Thoracic aorta (tissue), 2 donors: ENCODE measurements at regions not wholly inside any gene's neighbourhood (a gene's known extent, or its start where the extent isn't known, plus 50 kb on each side); places are given as distances from the start of the nearest gene placed in this dataset.

Experiments
- ATAC-seq: fragments of 150-250 bp; one replicate; pipeline ENCODE4 v1.8.0; 2017; ENCODE audit warnings: low read depth; ENCODE audit not compliant: insufficient number of reproducible peaks, low FRiP score
- DNase-seq: peaks from one replicate; pipeline ENCODE4 v3.0.0-alpha.2; 2020; ENCODE audit warnings: low spot score
- H3K27ac ChIP-seq, 2 donors: fragments of 200-600 bp; sonication (generic); 1 replicate in 1 of 2; 2 replicates in 1 of 2; pipeline ENCODE4 v1.5.1; 2016; ENCODE audit warnings: mild to moderate bottlenecking in 2 of 2, moderate library complexity in 2 of 2
- H3K27me3 ChIP-seq: fragments of 200-600 bp; sonication (generic); replicated peaks from 2 replicates; pipeline ENCODE4 v1.6.0; 2016; ENCODE audit warnings: mild to moderate bottlenecking; ENCODE audit not compliant: insufficient read depth
- H3K36me3 ChIP-seq: fragments of 200-600 bp; sonication (generic); one replicate; pipeline ENCODE4 v1.5.1; 2016
- H3K4me1 ChIP-seq, 2 donors: fragments of 200-600 bp; sonication (generic); 1 replicate in 1 of 2; 2 replicates in 1 of 2; pipeline versions ENCODE4 v1.5.1 to v1.6.0; 2016; ENCODE audit warnings: low read depth in 2 of 2, mild to moderate bottlenecking in 1 of 2; ENCODE audit not compliant: control insufficient read depth in 1 of 2
- H3K4me3 ChIP-seq: fragments of 200-600 bp; sonication (generic); 2 replicates; pipeline ENCODE4 v1.5.1; 2016; ENCODE audit warnings: mild to moderate bottlenecking
- H3K9me3 ChIP-seq: fragments of 200-600 bp; sonication (generic); 2 replicates; pipeline ENCODE4 v1.5.1; 2016
- TF ChIP-seq, protein P1 (sequence below): fragments of 200-600 bp; sonication (generic); IDR thresholded peaks from one replicate; pipeline ENCODE4 v1.5.1; 2019; ENCODE audit warnings: antibody characterized with exemption

DNA sequence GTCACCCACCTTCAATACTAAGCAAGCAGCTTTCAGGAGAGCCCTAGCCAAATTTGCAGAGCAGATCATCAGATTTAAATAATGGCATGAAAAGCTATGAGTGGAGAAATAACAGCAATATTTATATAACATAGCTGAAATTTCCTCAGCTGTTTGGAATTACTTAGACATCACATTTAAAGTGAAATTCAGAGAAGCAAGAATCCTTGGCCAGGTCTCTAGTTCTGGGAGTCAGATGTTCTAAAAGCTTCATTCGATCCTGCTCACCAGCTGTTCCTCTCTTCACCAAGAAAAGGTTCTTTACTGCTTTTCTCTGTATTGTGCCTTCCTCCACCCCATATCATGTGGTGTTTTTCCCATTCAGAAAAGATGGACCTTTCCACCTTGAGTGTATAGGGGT lies 152.3 kb upstream of the JAG1 start:
- no peaks in the 10 kb centered on the region for H3K27me3 ChIP-seq
- no peak overlapping the region for H3K27ac ChIP-seq
- ATAC-seq (no peak), DNase-seq (no peak)
- no peaks in the 10 kb centered on the region for H3K4me1 ChIP-seq
- H3K36me3 ChIP-seq, result no peaks in the 10 kb centered on the region
- no peak overlapping the region for H3K4me3 ChIP-seq
- H3K9me3 ChIP-seq, result no peaks in the 10 kb centered on the region
- TF ChIP-seq, protein P1, sequence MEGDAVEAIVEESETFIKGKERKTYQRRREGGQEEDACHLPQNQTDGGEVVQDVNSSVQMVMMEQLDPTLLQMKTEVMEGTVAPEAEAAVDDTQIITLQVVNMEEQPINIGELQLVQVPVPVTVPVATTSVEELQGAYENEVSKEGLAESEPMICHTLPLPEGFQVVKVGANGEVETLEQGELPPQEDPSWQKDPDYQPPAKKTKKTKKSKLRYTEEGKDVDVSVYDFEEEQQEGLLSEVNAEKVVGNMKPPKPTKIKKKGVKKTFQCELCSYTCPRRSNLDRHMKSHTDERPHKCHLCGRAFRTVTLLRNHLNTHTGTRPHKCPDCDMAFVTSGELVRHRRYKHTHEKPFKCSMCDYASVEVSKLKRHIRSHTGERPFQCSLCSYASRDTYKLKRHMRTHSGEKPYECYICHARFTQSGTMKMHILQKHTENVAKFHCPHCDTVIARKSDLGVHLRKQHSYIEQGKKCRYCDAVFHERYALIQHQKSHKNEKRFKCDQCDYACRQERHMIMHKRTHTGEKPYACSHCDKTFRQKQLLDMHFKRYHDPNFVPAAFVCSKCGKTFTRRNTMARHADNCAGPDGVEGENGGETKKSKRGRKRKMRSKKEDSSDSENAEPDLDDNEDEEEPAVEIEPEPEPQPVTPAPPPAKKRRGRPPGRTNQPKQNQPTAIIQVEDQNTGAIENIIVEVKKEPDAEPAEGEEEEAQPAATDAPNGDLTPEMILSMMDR, result no peak

DNA sequence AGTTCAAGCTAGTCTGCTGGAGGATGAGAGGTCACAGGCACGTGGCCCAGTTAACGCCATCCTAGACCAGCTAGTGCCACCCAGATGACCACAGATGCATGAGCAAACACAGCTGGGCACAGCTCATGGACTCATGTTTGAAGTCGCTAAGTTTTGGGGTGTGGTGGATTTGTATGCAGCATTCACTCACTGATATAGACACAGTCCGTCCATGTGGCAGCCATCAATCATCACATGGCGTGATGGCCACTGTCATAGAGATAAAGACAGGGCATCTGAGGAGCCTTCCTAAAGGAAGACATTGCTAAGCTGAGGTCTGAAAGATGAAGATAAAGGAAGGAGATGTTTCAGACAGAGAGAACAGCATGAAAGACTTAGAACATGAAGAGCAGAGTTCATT lies 154.4 kb upstream of the JAG1 start:
- ATAC-seq (no peak), DNase-seq (no peak)
- H3K36me3 ChIP-seq, result no peaks in the 10 kb centered on the region
- no peaks in the 10 kb centered on the region for H3K27me3 ChIP-seq
- H3K4me3 ChIP-seq, result no peak overlapping the region
- TF ChIP-seq, protein P1, result no peak
- no peak overlapping the region for H3K27ac ChIP-seq
- no peaks in the 10 kb centered on the region for H3K9me3 ChIP-seq
- no peaks in the 10 kb centered on the region for H3K4me1 ChIP-seq

DNA sequence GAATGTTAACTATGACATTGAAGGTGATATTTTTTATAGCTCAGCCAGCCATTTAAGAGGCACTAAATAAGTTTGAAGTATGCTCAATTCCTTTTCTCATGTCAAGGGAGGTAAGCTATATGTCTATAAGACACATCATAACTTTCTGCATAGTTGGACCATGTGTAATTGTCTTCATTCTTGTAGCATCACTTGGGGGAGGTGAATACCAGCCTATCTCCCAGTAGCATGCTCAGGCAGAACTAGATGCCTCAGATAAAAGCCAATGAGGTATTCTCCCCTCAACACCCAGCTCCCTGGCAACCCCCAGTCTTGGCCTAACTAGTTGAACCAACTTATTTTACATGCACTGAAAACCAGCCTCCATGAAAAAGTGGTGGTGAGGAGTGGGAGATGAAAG lies 158.3 kb upstream of the JAG1 start:
- TF ChIP-seq, protein P1, result no peak
- H3K9me3 ChIP-seq, result no peaks in the 10 kb centered on the region
- no peaks in the 10 kb centered on the region for H3K27me3 ChIP-seq
- no peaks in the 10 kb centered on the region for H3K4me1 ChIP-seq
- no peak overlapping the region for H3K27ac ChIP-seq
- no peak overlapping the region for H3K4me3 ChIP-seq
- no peaks in the 10 kb centered on the region for H3K36me3 ChIP-seq
- ATAC-seq (no peak), DNase-seq (no peak)

DNA sequence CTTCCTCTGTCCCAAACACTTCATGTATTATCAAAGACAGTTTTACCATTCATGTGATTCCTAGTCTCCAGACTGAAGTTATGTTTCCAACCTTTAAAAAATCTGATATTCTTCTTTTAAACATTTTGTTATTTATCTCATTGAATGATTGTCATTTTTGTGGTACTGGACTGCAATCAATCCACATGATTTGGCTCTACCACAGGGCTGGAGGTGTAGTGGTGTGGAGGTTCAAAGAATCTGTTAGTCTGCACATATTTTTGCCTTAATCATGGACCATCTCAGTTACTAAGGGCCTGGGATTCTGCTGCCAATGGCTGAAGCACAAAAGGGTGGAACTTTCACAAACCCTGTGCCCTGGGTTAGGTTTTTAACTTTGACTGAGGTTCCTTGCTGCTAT lies 164.1 kb upstream of the JAG1 start:
- Histone ChIP-seq H3K27me3 (no peaks in the 10 kb centered on the region), H3K9me3 (peaks cover 4% of the 10 kb centered on the region), H3K4me1 (no peaks in the 10 kb centered on the region), H3K4me3 (no peak overlapping the region), H3K36me3 (no peaks in the 10 kb centered on the region), H3K27ac (no peak overlapping the region)
- no peak for DNase-seq
- TF ChIP-seq, protein P1, result no peak
- ATAC-seq, result no peak

DNA sequence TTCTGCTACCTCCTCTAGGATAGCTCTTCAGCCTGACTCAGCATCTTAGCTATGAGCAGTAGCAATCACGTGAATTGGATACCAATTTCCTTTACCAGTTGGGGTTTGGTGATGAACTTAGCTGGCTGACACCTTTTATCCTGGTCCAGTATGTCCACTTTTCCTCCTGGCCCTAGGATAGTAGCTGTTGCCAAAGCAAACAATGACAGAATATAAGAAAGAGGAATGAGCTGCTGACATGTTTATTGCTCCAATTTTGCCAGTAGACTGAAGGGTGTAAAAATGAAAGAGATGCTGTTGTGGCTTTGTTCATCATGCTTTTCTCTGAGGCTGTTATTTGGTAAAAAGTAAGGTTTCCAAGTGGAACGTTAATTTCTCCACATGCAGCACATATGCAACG lies 168.3 kb upstream of the JAG1 start:
- H3K27me3 ChIP-seq, result no peaks in the 10 kb centered on the region
- peaks cover 4% of the 10 kb centered on the region for H3K9me3 ChIP-seq
- H3K4me3 ChIP-seq, result no peak overlapping the region
- H3K36me3 ChIP-seq, result no peaks in the 10 kb centered on the region
- no peak for DNase-seq
- H3K4me1 ChIP-seq, result no peaks in the 10 kb centered on the region
- no peak for ATAC-seq
- H3K27ac ChIP-seq, result no peak overlapping the region
- TF ChIP-seq, protein P1, result no peak
